A673 (cell line): ENCODE measurements at regions not wholly inside any gene's neighbourhood (a gene's known extent, or its start where the extent isn't known, plus 50 kb on each side); places are given as distances from the start of the nearest gene placed in this dataset.

Source experiments
- BruUV-seq: library from RNA; stranded (reverse); fragments of 400-500 nt; replicated peaks from 2 replicates; lab custom pipeline; 2021; lab: Mats Ljungman, UMichigan
- CTCF ChIA-PET: fragments of 300-600 bp; sonication (Branson Sonifier 250); formaldehyde crosslinking; loops from one replicate; lab custom pipeline; 2022; ENCODE audit warnings: antibody characterized with exemption; lab: Charles Lee
- POLR2A ChIA-PET: fragments of 300-600 bp; sonication (Branson Sonifier 250); formaldehyde crosslinking; loops from one replicate; lab custom pipeline; 2022; ENCODE audit warnings: antibody characterized with exemption; ENCODE audit not compliant: low non-redundant PET; lab: Charles Lee
- DNase-seq: peaks from one replicate; pipeline ENCODE4 v3.0.0-alpha.2; 2015; ENCODE audit warnings: low spot score
- H3K27ac ChIP-seq: fragments of 200-600 bp; sonication (generic); 2 replicates; pipeline ENCODE4 v1.5.1; 2016; ENCODE audit warnings: mixed run types, low read depth, mild to moderate bottlenecking, mixed read lengths, antibody characterized with exemption, low read length; ENCODE audit not compliant: poor library complexity, severe bottlenecking
- H3K27me3 ChIP-seq: fragments of 200-600 bp; sonication (generic); replicated peaks from 2 replicates; pipeline ENCODE4 v1.6.1; 2017; ENCODE audit warnings: mixed run types, low read depth, mild to moderate bottlenecking, mixed read lengths, antibody characterized with exemption, low read length; ENCODE audit not compliant: insufficient read depth, poor library complexity
- H3K36me3 ChIP-seq: fragments of 200-600 bp; sonication (generic); 2 replicates; pipeline ENCODE4 v1.6.1; 2016; ENCODE audit warnings: mixed run types, mild to moderate bottlenecking, mixed read lengths, antibody characterized with exemption, low read length; ENCODE audit not compliant: insufficient read depth, poor library complexity, severe bottlenecking
- H3K4me1 ChIP-seq: fragments of 200-600 bp; sonication (generic); 2 replicates; pipeline ENCODE4 v1.6.1; 2017; ENCODE audit warnings: mixed run types, mild to moderate bottlenecking, mixed read lengths, antibody characterized with exemption, low read length; ENCODE audit not compliant: insufficient read depth, poor library complexity, severe bottlenecking
- H3K4me3 ChIP-seq: fragments of 200-600 bp; sonication (generic); 2 replicates; pipeline ENCODE4 v1.5.1; 2016; ENCODE audit warnings: low read depth, mixed run types, mild to moderate bottlenecking, mixed read lengths, low read length; ENCODE audit not compliant: poor library complexity, severe bottlenecking
- H3K9me3 ChIP-seq: fragments of 200-600 bp; sonication (generic); 2 replicates; pipeline ENCODE4 v1.6.1; 2016; ENCODE audit warnings: mixed run types, low read depth, mild to moderate bottlenecking, mixed read lengths, antibody characterized with exemption, low read length; ENCODE audit not compliant: poor library complexity, severe bottlenecking
- EZH2 ChIP-seq: fragments of 200-600 bp; sonication (generic); IDR thresholded peaks from 2 replicates; pipeline ENCODE4 v1.6.1; 2017; ENCODE audit warnings: borderline replicate concordance, low read depth, mild to moderate bottlenecking, mixed read lengths, antibody characterized with exemption, low read length; ENCODE audit not compliant: poor library complexity, severe bottlenecking
- intact Hi-C: fragments of 100-400 bp; cut with micrococcal nuclease; formaldehyde crosslinking; loops from one replicate; pipeline ENCODE4 v1.10.0; 2022; ENCODE audit not compliant: unreplicated experiment
- TF ChIP-seq, protein P1 (sequence below): fragments of 300-800, 200-600 bp; sonication (generic); conservative IDR thresholded peaks from 2 replicates; pipeline ENCODE4 v1.5.1; 2017; ENCODE audit warnings: low read depth, mild to moderate bottlenecking, antibody characterized with exemption, low read length, moderate library complexity, mixed read lengths

DNA sequence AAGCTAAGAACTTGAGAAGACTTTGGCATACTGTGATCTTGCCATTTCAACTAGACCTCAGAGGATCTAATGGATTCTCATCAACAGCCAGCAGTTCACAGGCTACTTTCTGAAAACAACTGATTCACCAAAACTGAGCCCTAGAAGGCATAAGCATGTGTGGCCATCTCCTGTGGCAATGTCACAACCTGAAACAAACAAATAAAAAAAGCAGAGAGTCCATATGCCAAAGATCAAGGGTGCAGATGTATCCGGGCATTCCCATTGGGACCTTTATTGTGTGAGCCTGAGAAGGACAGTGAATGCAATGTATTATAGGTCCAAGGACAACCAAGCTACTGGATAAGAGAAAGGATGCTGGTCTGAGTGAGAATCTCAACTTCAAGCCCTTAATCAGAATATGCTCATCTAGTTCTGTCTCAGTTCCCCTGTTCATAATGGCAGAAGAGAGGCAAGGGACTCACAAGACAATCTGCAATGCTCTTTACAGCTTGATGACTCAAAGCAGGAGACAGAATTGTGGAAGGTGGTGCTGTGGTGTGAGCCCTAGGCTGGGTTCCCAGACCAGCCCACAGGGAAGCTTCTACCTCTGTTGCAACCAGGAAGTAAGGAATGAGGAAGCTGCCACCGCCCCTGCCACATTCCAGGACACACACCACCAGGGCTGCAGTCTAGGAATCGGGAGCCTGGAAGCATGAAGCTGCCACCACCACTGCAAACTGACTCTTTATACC, 133.7 kb downstream of the RAP2A start:
- CTCF ChIA-PET = no interaction called here
- H3K9me3 ChIP-seq = no peaks in the 10 kb centered on the region
- H3K4me3 ChIP-seq = no peak overlapping the region
- no peaks in the 10 kb centered on the region for H3K36me3 ChIP-seq
- H3K4me1 ChIP-seq = peaks cover 32% of the 10 kb centered on the region
- DNase-seq = no peak
- H3K27ac ChIP-seq = no peak overlapping the region
- no TSS peak for BruUV-seq
- intact Hi-C loops = no loop called here
- POLR2A ChIA-PET = no interaction called here
- no peak for TF ChIP-seq EZH2
- no peaks in the 10 kb centered on the region for H3K27me3 ChIP-seq

DNA sequence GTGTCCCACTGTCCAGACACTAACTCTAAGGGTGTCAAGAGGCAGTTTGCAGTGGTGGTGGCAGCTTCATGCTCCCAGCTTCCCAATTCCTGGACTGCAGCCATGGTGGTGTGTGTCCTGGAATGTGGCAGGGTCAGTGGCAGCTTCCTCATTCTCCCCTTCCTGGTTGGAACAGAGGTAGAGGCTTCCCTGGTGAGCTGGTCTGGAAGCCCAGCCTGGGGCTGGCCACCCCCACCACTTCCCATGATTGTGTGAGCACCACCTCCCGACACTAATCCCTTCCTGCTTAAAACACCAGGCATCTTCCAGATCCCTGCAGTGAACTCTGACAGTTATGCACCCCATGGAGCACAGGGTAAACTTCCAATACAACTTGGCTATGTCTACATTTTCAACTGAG, 134.9 kb downstream of the RAP2A start:
- ChIA-PET CTCF (no interaction called here), POLR2A (no interaction called here)
- no TSS peak for BruUV-seq
- Histone ChIP-seq H3K4me3 (no peak overlapping the region), H3K4me1 (peaks cover 43% of the 10 kb centered on the region), H3K9me3 (no peaks in the 10 kb centered on the region), H3K36me3 (no peaks in the 10 kb centered on the region), H3K27me3 (no peaks in the 10 kb centered on the region), H3K27ac (no peak overlapping the region)
- intact Hi-C loops = no loop called here
- TF ChIP-seq, protein P1, sequence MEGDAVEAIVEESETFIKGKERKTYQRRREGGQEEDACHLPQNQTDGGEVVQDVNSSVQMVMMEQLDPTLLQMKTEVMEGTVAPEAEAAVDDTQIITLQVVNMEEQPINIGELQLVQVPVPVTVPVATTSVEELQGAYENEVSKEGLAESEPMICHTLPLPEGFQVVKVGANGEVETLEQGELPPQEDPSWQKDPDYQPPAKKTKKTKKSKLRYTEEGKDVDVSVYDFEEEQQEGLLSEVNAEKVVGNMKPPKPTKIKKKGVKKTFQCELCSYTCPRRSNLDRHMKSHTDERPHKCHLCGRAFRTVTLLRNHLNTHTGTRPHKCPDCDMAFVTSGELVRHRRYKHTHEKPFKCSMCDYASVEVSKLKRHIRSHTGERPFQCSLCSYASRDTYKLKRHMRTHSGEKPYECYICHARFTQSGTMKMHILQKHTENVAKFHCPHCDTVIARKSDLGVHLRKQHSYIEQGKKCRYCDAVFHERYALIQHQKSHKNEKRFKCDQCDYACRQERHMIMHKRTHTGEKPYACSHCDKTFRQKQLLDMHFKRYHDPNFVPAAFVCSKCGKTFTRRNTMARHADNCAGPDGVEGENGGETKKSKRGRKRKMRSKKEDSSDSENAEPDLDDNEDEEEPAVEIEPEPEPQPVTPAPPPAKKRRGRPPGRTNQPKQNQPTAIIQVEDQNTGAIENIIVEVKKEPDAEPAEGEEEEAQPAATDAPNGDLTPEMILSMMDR = no peak
- TF ChIP-seq EZH2 = no peak
- peak; percentile 81 for DNase-seq

DNA sequence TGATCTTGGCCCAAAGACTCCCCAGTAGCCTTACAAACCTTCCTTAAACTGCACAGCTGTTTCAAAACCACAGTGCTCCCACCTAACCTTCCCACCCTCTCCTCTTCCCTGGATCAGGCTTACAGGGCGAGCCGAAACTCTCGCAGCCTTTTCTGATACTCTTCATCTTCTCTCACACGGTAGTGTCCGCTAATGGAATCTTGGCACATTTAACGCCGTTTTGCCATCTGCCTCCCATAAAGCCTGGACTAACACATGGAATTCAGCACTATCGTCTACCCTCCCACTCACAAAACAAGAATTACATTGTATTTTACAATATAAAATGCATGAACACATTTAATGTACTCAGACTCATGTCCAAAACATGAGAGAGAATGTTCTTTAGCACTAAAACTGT, 135.9 kb downstream of the RAP2A start:
- Histone ChIP-seq H3K27me3 (no peaks in the 10 kb centered on the region), H3K9me3 (no peaks in the 10 kb centered on the region), H3K36me3 (no peaks in the 10 kb centered on the region), H3K4me1 (peaks cover 48% of the 10 kb centered on the region), H3K27ac (peak overlapping the region; percentile 8), H3K4me3 (no peak overlapping the region)
- no TSS peak for BruUV-seq
- DNase-seq = no peak
- intact Hi-C loops = loop anchor here (10.0 kb wide), 2 partner anchors 205 to 455 kb away; no protein-coding TSS in a partner anchor
- TF ChIP-seq EZH2 = no peak
- TF ChIP-seq, protein P1 = no peak
- ChIA-PET CTCF (no interaction called here), POLR2A (no interaction called here)
